ENCODE measurements at regions not wholly inside any gene's neighbourhood (a gene's known extent, or its start where the extent isn't known, plus 50 kb on each side); places are given as distances from the start of the nearest gene placed in this dataset.

GRCh38 chr7:97346349-97346748 is 228.9 kb downstream of the SDHAF3 start:
- ChIA-PET RAD21 (ENCODE audit: unreplicated experiment) (no interaction called here), SMC1A (ENCODE audit: uncharacterized antibody, unreplicated experiment) (no interaction called here), POLR2A (no interaction called here), CTCF (no interaction called here)
- in situ Hi-C loops (cut with MboI), result no loop called here
- Histone ChIP-seq H3K4me1 (ENCODE audit: control insufficient read depth, insufficient read depth, low read length) (no peaks in the 10 kb centered on the region), H3K9ac (ENCODE audit: control insufficient read depth, insufficient read depth, low read length) (no peak overlapping the region), H3K36me3 (ENCODE audit: control insufficient read depth in 2 of 2, insufficient read depth in 2 of 2, low read length in 1 of 2) (no peaks in the 10 kb centered on the region), H3K27ac (ENCODE audit: control insufficient read depth, insufficient read depth) (no peak overlapping the region), H4K20me1 (ENCODE audit: control insufficient read depth, insufficient read depth) (no peaks in the 10 kb centered on the region), H3K4me3 (no peak overlapping the region), H3K79me2 (ENCODE audit: control insufficient read depth, insufficient read depth, low read length) (no peaks in the 10 kb centered on the region), H2AFZ (ENCODE audit: control insufficient read depth, low read depth, low read length) (no peak overlapping the region), H3K27me3 (replicated peaks in 1 of 2; ENCODE audit: control insufficient read depth in 2 of 2, insufficient read depth in 2 of 2, low read length in 1 of 2) (no peaks in the 10 kb centered on the region), H3K9me3 (replicated peaks; ENCODE audit: control insufficient read depth, insufficient read depth, low read length) (no peaks in the 10 kb centered on the region), H3K4me2 (ENCODE audit: control insufficient read depth, insufficient read depth) (no peak overlapping the region)
- no peak for TF ChIP-seq POLR2A (IDR thresholded peaks at IDR 0.05; ENCODE audit: low read depth, low read length)
- TF ChIP-seq BRCA1 (IDR thresholded peaks at IDR 0.05; ENCODE audit: low read depth, low read length), result no peak
- TF ChIP-seq YY1 (IDR thresholded peaks at IDR 0.05; ENCODE audit: low read depth, low read length), result no peak
- no peak for TF ChIP-seq FOXM1 (IDR thresholded peaks at IDR 0.05; ENCODE audit: low read depth, low read length)
- no peak for TF ChIP-seq JUND (IDR thresholded peaks at IDR 0.05; ENCODE audit: low read depth, low read length)
- TF ChIP-seq NFYA (IDR thresholded peaks at IDR 0.05; ENCODE audit: borderline replicate concordance, low read depth, low read length), result no peak
- TF ChIP-seq RBBP5 (conservative IDR thresholded peaks at IDR 0.05), result no peak
- TF ChIP-seq PBX3 (IDR thresholded peaks at IDR 0.05; ENCODE audit: insufficient replicate concordance, low read depth, low read length), result no peak
- no peak for TF ChIP-seq PKNOX1 (IDR thresholded peaks at IDR 0.05)
- TF ChIP-seq IRF4 (IDR thresholded peaks at IDR 0.05; ENCODE audit: low read depth, low read length), result no peak
- TF ChIP-seq KAT2A (conservative IDR thresholded peaks at IDR 0.05; ENCODE audit: control insufficient read depth, low read depth, low read length), result no peak
- TF ChIP-seq, protein P1, sequence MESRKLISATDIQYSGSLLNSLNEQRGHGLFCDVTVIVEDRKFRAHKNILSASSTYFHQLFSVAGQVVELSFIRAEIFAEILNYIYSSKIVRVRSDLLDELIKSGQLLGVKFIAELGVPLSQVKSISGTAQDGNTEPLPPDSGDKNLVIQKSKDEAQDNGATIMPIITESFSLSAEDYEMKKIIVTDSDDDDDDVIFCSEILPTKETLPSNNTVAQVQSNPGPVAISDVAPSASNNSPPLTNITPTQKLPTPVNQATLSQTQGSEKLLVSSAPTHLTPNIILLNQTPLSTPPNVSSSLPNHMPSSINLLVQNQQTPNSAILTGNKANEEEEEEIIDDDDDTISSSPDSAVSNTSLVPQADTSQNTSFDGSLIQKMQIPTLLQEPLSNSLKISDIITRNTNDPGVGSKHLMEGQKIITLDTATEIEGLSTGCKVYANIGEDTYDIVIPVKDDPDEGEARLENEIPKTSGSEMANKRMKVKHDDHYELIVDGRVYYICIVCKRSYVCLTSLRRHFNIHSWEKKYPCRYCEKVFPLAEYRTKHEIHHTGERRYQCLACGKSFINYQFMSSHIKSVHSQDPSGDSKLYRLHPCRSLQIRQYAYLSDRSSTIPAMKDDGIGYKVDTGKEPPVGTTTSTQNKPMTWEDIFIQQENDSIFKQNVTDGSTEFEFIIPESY (IDR thresholded peaks at IDR 0.05), result no peak
- TF ChIP-seq CHD2 (IDR thresholded peaks at IDR 0.05; ENCODE audit: borderline replicate concordance, low read depth, low read length), result no peak
- no peak for TF ChIP-seq ZBED1 (IDR thresholded peaks at IDR 0.05; ENCODE audit: borderline replicate concordance)
- TF ChIP-seq CHD4 (IDR thresholded peaks at IDR 0.05), result no peak
- intact Hi-C loops (cut with micrococcal nuclease; ENCODE audit: unreplicated experiment), result no loop called here
- WGBS (ENCODE audit: insufficient coverage, insufficient replicate concordance, low lambda C conversion rate, missing lambda C conversion rate), result 0% methylated on average over 2 of the region's 2 CpGs
- no peak for DNase-seq (ENCODE audit: low read depth, low spot score)
- BruUV-seq (replicated peaks), result no TSS peak
- ATAC-seq, result no peak
- FAIRE-seq, result no peak

Measured in GM12878 (cell line).